ENCODE measurements at regions not wholly inside any gene's neighbourhood (a gene's known extent, or its start where the extent isn't known, plus 50 kb on each side); places are given as distances from the start of the nearest gene placed in this dataset.

DNA sequence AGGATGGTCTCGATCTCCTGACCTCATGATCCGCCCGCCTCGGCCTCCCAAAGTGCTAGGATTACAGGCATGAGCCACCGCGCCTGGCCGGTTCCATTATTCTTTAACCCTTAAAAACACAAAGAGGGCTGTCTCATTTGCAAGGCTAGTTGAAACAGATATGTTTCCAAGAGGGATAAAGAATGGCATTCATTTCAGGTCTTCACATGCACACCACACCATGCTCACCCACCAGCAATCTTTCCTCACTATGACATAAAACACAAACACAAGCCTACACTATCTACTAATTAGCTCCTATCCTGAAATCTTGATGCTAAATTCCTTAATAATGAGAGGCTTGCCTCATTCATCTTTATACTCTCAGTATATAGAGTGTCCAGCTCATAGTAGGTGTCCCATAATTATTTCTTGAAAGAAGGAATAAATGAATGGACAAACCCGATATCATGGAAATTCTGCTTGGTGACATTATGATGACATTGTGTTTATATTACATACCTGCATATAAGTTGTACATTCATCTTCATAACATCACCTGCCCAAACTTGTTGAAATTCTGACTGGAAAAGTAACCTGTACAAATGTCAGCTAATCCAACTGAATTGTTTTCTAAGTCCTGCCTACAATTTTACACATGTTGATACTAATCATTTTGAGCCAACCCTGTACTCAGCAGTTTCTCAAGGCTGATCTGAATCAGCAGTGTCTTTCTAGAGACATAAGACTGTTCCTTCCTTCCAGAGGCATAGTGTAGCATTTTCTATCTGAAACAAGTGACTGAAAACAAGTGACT, 408.5 kb downstream of the KLHL13 start:
- TF ChIP-seq CTCF (IDR thresholded peaks at IDR 0.05) (no peak), POLR2A (IDR thresholded peaks at IDR 0.05) (no peak)

Data from uterus (tissue), 2 donors.